Omental fat pad (tissue), 3 donors: ENCODE measurements at regions not wholly inside any gene's neighbourhood (a gene's known extent, or its start where the extent isn't known, plus 50 kb on each side); places are given as distances from the start of the nearest gene placed in this dataset.

Experiments used
- ATAC-seq: fragments of 150-250 bp; one replicate; pipeline ENCODE4 v1.9.1; 2016; ENCODE audit warnings: mild to moderate bottlenecking, moderate library complexity; ENCODE audit not compliant: low FRiP score
- DNase-seq: peaks from one replicate; pipeline ENCODE4 v3.0.0-alpha.2; 2019; ENCODE audit warnings: low spot score
- TF ChIP-seq, protein P1 (sequence below), 3 donors: fragments of 450-650 bp; IDR thresholded peaks; one replicate each; pipeline ENCODE4 v1.5.1; 2016 to 2017; ENCODE audit warnings: antibody characterized with exemption in 3 of 3, mild to moderate bottlenecking in 3 of 3, moderate library complexity in 2 of 3

DNA sequence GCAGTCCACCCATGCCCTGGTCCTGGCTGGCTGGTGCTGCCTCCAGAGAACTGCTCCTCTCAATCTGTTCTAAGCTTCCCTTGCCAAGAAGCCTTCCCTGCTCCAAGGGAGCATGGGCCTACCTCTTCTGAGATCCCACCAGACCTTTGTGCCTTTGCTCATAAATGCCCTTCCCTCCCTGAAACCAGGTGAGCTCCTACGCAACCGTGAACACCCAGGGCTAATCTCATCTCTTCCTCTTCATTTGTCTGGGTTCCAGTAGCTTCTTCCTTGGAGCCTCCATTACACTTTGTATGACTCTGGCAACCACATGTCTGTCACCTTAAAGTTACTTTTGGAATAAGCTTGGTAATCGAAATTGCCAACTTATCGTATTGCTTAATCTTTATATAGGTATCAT is 270.6 kb downstream of the PBX3 start:
- TF ChIP-seq, protein P1, sequence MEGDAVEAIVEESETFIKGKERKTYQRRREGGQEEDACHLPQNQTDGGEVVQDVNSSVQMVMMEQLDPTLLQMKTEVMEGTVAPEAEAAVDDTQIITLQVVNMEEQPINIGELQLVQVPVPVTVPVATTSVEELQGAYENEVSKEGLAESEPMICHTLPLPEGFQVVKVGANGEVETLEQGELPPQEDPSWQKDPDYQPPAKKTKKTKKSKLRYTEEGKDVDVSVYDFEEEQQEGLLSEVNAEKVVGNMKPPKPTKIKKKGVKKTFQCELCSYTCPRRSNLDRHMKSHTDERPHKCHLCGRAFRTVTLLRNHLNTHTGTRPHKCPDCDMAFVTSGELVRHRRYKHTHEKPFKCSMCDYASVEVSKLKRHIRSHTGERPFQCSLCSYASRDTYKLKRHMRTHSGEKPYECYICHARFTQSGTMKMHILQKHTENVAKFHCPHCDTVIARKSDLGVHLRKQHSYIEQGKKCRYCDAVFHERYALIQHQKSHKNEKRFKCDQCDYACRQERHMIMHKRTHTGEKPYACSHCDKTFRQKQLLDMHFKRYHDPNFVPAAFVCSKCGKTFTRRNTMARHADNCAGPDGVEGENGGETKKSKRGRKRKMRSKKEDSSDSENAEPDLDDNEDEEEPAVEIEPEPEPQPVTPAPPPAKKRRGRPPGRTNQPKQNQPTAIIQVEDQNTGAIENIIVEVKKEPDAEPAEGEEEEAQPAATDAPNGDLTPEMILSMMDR (IDR thresholded peaks at IDR 0.05), result no peak

DNA sequence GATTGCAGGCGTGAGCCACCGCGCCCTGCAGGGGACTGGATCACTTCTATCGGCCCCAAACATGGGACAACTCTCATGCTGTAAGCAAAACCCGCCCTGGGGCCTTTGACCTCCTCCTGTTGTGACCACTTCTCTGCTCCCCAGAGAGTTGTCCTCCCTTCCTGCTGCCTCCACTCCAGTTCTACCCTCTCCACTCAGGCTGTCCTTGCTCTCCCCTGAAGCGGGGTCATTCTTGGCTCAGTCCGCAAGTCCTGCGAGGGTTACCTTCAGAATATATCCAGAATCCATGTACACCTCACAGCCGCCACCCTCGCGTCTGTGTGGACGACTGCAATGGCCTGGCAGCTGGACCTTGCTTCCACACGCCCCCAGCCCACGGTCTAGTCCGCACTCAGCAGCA is 273.7 kb downstream of the PBX3 start:
- no peak for ATAC-seq
- TF ChIP-seq, protein P1 (IDR thresholded peaks at IDR 0.05), result no peak
- DNase-seq, result no peak

More for the DNA sequence above, 270.6 kb downstream of the PBX3 start:
- no peak for DNase-seq
- ATAC-seq, result no peak

DNA sequence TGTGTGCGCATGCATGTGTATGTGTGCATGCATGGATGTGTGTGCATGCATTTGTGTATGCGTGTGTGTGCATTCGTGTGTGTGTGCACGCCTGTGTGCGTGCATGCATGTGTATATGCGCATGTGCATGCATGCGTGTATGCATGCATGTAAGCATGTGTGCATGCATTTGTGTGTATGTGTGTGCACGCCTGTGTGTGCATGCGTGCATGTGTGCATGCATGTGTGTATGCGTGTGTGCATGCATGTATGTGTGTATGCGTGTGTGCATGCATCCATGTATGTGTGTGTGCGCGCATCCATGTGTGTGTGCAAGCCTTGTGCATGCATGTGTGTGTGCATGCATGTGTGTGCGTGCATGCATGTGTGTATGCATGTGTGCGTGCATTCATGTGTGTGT is 276.8 kb downstream of the PBX3 start:
- no peak for DNase-seq
- TF ChIP-seq, protein P1 (IDR thresholded peaks at IDR 0.05), result no peak
- no peak for ATAC-seq

DNA sequence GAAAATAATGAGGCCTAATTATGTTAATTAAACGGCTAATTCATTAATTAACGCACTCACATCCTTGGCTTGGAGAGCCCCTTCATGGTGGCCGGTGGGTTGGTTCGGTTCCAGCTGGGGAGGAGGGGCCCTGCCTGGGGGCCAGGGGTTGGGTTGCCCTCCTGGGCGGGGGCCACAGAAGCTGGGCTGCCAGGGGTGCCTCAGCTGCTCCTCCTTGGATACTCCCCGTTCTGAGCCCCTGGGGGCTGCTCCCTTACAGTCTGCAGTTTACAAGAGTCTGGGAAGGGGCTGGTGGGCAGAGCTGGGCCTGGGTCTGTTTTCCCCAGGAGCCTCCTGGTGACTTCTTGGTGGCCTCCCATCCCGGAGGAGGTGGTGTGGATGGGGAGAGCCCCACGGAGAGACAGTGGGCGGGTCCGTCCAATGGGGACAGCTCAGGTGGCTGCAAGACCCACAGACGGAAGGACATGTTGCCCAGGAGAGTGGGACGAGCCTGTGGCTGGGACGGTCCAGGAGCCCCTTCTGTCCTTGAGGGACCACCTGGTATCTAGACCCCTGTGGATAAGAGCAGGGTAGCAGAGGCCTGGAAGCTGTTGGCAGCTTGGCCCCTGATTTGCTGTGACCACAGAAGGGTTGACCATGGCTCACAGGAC is 277.5 kb downstream of the PBX3 start:
- TF ChIP-seq, protein P1 (IDR thresholded peaks at IDR 0.05), result no peak
- DNase-seq (no peak), ATAC-seq (no peak)

DNA sequence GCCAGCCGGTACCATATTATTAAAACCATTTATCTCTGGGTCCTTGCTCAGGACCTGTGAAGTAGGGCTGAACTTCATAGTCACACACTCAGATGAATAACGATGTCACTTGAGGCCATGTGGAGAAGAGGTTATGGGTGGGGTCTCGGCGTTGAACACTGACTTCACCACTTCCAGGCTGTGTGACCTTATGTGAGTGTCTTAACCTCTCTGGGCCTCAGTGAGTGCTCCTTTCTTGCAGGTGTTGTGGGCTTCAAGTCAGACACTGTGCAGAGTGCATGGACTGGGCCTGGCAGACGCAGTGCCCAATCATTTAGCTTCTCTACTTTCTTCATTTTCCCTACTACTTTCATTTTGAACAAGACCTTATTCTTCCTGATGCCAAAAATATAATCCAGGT is 278.8 kb downstream of the PBX3 start:
- TF ChIP-seq, protein P1 (IDR thresholded peaks at IDR 0.05), result no peak
- DNase-seq (no peak), ATAC-seq (no peak)

DNA sequence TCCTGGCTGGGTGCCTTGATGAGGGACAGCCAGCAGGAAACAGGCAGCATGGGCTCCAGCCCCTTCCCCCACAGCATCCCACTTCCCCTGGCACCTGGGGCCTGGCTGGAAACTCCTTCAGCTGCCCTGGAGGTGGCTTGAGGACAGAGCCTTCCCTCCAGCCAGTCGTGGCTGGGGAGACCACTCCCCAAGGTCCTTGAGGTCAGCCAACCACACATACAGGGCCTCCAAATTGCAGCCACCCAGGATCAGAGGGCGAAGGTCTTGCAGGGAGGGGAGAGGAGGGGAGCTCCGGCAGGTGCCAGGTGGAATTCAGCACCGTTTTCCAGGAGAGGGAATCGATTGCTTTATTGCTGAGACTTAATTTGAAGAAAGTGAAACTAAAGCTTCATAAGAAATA is 280.4 kb downstream of the PBX3 start:
- TF ChIP-seq, protein P1 (IDR thresholded peaks at IDR 0.05), result no peak
- ATAC-seq, result no peak
- DNase-seq, result no peak

DNA sequence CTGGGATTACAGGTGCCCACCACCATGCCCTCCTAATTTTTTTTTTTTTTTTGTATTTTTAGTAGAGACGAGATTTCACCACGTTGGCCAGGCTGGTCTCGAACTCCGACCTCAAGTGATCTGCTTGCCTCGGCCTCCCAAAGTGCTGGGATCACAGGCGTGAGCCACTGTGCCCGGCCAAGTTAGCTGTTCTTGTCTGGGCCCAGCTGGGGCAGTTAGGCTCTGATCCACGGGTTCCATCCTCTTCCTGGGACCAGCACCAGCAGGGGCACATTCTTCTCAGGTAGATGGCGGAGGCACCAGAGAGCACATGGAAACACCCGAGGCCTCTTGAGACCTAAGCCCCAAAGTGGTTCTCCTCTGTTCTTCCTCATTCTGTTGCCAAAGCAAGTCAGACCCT is 281.6 kb downstream of the PBX3 start:
- DNase-seq (no peak), ATAC-seq (no peak)
- TF ChIP-seq, protein P1 (IDR thresholded peaks at IDR 0.05), result no peak
